ENCODE measurements at regions not wholly inside any gene's neighbourhood (a gene's known extent, or its start where the extent isn't known, plus 50 kb on each side); places are given as distances from the start of the nearest gene placed in this dataset.
"Not testable (repeated sequence)": the region's sequence is repeated elsewhere in the genome, so short reads cannot be mapped to it uniquely, and the experiment has no call there.

DNA sequence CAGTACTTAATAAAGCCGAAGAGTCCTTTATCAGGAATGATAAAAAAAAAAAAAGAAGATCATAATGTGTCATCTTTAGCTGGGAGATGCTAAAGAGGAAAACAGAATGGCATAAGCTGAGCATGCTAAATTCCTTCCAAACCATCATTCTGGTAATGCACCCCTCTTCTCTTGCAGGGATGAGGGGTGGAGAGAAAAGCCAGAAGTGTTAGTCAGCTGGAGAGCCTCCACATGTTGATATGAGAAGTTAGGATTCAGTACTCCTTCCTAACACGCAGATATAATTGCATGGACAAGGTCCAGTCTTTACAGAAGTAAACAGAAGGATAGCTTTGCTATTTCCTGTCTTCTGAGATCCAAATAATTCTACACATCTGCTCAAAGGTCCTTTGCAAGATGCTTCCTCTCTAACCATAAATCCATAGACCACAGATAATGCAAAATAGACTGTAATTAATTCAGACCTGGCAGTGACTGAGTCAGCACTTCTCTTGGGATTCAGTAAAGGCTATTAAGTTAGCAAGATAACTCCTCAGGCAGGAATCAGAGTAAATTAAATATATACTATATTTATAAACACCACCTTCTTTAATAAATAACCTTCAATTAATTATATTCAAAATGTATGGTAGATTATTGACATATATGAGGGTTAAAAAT is 930.0 kb upstream of the KLHL29 start:
- Histone ChIP-seq H3K27ac (no peak overlapping the region), H3K27me3 (no peaks in the 10 kb centered on the region), H3K4me1 (ENCODE audit: insufficient read depth) (no peaks in the 10 kb centered on the region), H3K9me3 (no peaks in the 10 kb centered on the region), H3K4me3 (no peak overlapping the region), H3K36me3 (no peaks in the 10 kb centered on the region)
- WGBS, 3 donors = 8 to 13% (median 10%) methylated on average over 2 of the region's 2 CpGs
- intact Hi-C loops (cut with DNase I) = no loop called here
- TF ChIP-seq POLR2A (IDR thresholded peaks at IDR 0.05) (no peak), EP300 (IDR thresholded peaks at IDR 0.05) (no peak)
- TF ChIP-seq, protein P1, sequence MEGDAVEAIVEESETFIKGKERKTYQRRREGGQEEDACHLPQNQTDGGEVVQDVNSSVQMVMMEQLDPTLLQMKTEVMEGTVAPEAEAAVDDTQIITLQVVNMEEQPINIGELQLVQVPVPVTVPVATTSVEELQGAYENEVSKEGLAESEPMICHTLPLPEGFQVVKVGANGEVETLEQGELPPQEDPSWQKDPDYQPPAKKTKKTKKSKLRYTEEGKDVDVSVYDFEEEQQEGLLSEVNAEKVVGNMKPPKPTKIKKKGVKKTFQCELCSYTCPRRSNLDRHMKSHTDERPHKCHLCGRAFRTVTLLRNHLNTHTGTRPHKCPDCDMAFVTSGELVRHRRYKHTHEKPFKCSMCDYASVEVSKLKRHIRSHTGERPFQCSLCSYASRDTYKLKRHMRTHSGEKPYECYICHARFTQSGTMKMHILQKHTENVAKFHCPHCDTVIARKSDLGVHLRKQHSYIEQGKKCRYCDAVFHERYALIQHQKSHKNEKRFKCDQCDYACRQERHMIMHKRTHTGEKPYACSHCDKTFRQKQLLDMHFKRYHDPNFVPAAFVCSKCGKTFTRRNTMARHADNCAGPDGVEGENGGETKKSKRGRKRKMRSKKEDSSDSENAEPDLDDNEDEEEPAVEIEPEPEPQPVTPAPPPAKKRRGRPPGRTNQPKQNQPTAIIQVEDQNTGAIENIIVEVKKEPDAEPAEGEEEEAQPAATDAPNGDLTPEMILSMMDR (IDR thresholded peaks at IDR 0.05) = no peak
- DNase-seq = no peak

DNA sequence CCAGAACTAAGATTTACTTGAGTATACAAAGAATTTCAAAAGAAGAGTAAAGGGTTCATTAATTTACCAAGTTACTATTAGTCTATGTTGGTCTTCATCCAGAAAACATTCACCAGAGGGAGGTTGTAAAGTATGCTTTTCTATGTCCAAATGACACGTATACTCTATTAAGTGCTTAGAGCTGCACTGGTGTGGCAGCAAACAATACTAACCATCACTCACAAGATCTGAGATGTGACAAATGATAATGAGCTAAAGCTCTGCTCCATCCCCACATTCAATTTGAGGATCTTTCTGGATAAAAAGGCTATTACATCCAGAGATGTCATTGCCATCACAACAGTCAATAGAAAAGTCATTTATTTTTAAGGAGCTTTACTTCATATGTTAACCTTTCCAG is 926.5 kb upstream of the KLHL29 start:
- Histone ChIP-seq H3K9me3 (no peaks in the 10 kb centered on the region), H3K4me3 (no peak overlapping the region), H3K36me3 (no peaks in the 10 kb centered on the region), H3K27ac (no peak overlapping the region), H3K4me1 (ENCODE audit: insufficient read depth) (no peaks in the 10 kb centered on the region), H3K27me3 (no peaks in the 10 kb centered on the region)
- 72 to 90% (median 74%) methylated on average over 1 of the region's 1 CpG for WGBS, 3 donors
- TF ChIP-seq EP300 (IDR thresholded peaks at IDR 0.05) (no peak), POLR2A (IDR thresholded peaks at IDR 0.05) (no peak)
- TF ChIP-seq, protein P1 (IDR thresholded peaks at IDR 0.05) = no peak
- intact Hi-C loops (cut with DNase I) = no loop called here
- DNase-seq = no peak

DNA sequence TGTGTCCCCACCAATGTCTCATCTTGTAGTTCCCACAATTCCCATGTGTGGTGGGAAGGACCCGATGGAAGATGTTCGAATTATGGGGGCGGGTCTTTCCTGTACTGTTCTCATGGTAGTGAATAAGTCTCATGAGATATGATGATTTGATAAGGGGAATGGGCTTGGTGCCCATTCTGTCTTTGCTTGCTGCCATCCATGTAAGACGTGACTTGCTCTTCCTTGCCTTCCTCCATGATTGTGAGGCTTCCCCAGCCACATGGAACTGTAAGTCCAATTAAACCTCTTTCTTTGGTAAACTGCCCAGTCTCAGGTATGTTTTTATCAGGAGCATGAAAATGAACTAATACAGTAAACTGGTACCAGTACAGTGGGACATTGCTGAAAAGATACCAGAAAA is 909.9 kb upstream of the KLHL29 start:
- WGBS, 3 donors = 90 to 94% (median 90%) methylated on average over 4 of the region's 4 CpGs
- intact Hi-C loops (cut with DNase I) = not testable (repeated sequence)

DNA sequence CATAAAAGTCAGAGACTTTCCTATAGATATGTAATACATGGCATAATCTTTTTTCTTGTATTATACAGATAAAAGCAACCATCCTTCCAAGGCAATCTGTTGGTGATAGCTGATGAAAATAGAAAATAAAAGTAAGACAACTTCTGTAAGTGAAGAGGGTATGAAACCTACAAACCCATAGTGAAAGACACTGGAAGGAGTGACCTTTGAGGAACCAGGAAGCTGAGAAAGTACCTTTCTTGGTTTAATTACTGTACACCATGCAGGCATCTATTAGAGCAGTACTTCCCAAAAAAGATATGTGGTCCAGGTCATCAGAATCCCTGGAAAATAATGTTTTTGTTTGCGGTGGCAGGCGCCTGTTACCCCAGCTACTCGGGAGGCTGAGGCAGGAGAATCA is 906.6 kb upstream of the KLHL29 start:
- Histone ChIP-seq H3K4me3 (no peak overlapping the region), H3K36me3 (no peaks in the 10 kb centered on the region), H3K4me1 (ENCODE audit: insufficient read depth) (no peaks in the 10 kb centered on the region), H3K27ac (no peak overlapping the region), H3K27me3 (no peaks in the 10 kb centered on the region), H3K9me3 (no peaks in the 10 kb centered on the region)
- TF ChIP-seq, protein P1 (IDR thresholded peaks at IDR 0.05) = no peak
- TF ChIP-seq POLR2A (IDR thresholded peaks at IDR 0.05) (no peak), EP300 (IDR thresholded peaks at IDR 0.05) (no peak)
- intact Hi-C loops (cut with DNase I) = no loop called here
- WGBS, 3 donors = 94 to 97% (median 96%) methylated on average over 3 of the region's 3 CpGs
- DNase-seq = no peak

More for the DNA sequence above, 909.9 kb upstream of the KLHL29 start:
- not testable (repeated sequence) for H3K27ac ChIP-seq; H3K4me1 ChIP-seq (ENCODE audit: insufficient read depth); H3K9me3 ChIP-seq; DNase-seq; H3K4me3 ChIP-seq; H3K36me3 ChIP-seq; H3K27me3 ChIP-seq

DNA sequence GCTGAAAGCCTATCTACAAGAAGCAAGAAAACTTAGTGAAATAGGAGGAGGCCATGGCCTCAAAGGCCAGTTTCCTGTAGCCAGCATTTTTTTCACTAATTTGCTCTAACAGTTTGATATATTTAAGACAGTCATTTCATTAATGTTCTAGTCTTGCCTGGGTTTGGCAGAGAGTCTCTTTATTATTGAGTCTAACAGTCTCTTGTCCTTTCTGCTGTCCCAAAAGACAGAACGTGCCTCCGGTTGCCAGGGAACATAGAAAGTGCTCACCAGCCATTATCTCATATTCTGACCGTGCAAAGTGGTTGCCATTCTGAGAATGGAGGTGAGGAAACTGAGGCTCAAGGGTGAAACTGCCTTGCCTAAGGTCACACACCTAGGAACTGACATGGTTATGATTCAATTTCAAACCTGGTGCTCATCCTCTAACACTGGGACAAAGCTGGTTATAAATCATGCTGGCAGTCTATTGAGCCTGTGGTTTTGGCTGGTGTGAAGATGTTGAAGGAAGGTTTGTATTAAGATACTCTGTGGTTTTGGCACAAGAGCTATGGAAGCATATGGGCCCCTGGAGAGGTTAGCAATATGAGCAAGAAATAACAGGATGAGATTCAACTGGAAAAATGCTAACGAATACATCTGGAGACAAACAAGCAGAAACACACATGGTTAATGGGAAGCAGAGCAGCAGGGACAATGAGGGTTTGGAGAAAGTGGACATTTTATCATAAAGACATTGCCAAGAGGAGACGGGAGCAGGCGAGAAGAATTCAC is 903.3 kb upstream of the KLHL29 start:
- Histone ChIP-seq H3K36me3 (no peaks in the 10 kb centered on the region), H3K27me3 (no peaks in the 10 kb centered on the region), H3K4me1 (ENCODE audit: insufficient read depth) (no peaks in the 10 kb centered on the region), H3K27ac (no peak overlapping the region), H3K9me3 (no peaks in the 10 kb centered on the region), H3K4me3 (no peak overlapping the region)
- intact Hi-C loops (cut with DNase I) = no loop called here
- TF ChIP-seq EP300 (IDR thresholded peaks at IDR 0.05) (no peak), POLR2A (IDR thresholded peaks at IDR 0.05) (no peak)
- TF ChIP-seq, protein P1 (IDR thresholded peaks at IDR 0.05) = no peak
- WGBS, 3 donors = 46 to 51% (median 46%) methylated on average over 6 of the region's 6 CpGs
- DNase-seq = no peak

All from ovary (tissue), 7 donors.